ENCODE measurements at regions not wholly inside any gene's neighbourhood (a gene's known extent, or its start where the extent isn't known, plus 50 kb on each side); places are given as distances from the start of the nearest gene placed in this dataset.

- Mint-ChIP-seq H3K36me3 (no peaks in the 10 kb centered on the region), H3K9me3 (peaks cover 9% of the 10 kb centered on the region), H3K27ac (no peak overlapping the region), H3K4me1 (no peaks in the 10 kb centered on the region), H3K4me3 (no peak overlapping the region)
- ATAC-seq: no peak
- no peak for DNase-seq (ENCODE audit: low spot score in 2 of 2)
Observed at GRCh38 chr10:84770824-84771223, 442.4 kb downstream of the CCSER2 start.

- no peaks in the 10 kb centered on the region for H3K9me3 Mint-ChIP-seq
Observed at GRCh38 chr10:84783386-84783785, 455.0 kb downstream of the CCSER2 start.

DNA sequence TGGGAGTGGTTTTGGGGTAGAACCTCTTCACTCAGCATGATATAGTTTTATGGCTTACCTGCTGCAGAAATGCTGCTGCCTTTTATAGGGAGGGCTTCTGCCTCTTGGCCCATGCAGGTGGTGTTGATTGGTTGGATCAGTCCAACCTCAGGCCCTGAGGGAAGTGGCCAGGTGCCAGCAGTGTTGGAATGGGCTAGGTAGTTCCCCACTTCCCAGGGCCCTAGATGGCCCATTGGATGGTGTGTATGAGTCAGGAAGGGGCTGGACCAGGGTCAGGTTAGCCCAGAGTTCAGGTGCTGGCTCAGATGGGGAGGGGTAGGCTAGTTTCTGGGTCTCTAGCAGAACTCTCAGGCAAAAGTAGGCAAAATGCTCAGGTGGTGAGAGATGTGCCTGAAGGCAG lies 455.5 kb downstream of the CCSER2 start:
- H3K36me3 Mint-ChIP-seq: no peaks in the 10 kb centered on the region
- peak; percentile 31 for ATAC-seq

More at GRCh38 chr10:84783386-84783785, 455.0 kb downstream of the CCSER2 start:
- H3K4me1 Mint-ChIP-seq: no peaks in the 10 kb centered on the region
- DNase-seq (ENCODE audit: low spot score in 2 of 2): no peak
- H3K4me3 Mint-ChIP-seq: no peak overlapping the region
- H3K36me3 Mint-ChIP-seq: no peaks in the 10 kb centered on the region
- peak; percentile 32 for ATAC-seq
- no peak overlapping the region for H3K27ac Mint-ChIP-seq

DNA sequence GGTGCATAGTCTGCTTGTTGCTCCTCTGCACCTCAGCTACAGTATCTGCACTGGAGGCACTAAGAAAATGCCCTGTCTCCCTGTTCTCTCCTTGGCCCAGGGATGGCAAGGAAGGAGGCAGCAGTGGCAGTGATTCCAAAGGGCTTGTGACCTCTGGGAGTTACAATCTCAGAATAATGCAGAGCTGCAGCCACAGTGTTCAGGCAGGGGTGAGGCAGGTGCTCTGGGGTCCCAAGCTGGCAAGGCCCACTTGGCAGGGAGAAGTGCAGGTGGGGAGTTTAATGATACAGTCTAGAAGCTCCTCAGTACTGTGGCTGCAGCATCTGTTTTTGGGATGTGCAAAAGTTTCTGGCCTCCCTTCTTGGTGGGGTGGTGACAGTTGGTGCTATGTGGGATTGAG lies 456.4 kb downstream of the CCSER2 start:
- Mint-ChIP-seq H3K4me1 (no peaks in the 10 kb centered on the region), H3K9me3 (no peaks in the 10 kb centered on the region)

More for the DNA sequence above, 455.5 kb downstream of the CCSER2 start:
- no peak overlapping the region for H3K27ac Mint-ChIP-seq
- no peaks in the 10 kb centered on the region for H3K4me1 Mint-ChIP-seq
- DNase-seq (ENCODE audit: low spot score in 2 of 2): no peak
- H3K9me3 Mint-ChIP-seq: no peaks in the 10 kb centered on the region
- H3K4me3 Mint-ChIP-seq: no peak overlapping the region

DNA sequence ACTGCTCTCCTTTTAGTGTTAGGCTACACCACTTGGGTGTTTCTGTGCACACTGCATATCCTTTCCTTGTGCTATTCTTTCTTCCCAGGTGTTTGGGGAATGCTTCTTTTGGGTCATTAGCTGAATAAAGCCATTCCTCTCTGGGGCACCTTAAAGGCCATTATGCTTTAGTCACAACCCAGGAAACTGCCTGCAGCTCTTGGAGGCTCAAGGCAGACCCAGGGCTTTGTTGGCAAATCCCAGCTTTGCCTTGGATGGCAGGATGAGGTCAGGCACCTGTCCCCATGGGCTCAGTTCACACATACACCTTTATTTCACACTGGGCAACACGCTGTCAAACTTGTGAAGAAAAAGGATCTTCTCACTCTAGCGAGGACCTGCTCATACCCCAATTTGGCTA lies 460.6 kb downstream of the CCSER2 start:
- ATAC-seq: no peak

More for the DNA sequence above, 456.4 kb downstream of the CCSER2 start:
- Mint-ChIP-seq H3K27ac (no peak overlapping the region), H3K4me3 (no peak overlapping the region), H3K36me3 (no peaks in the 10 kb centered on the region)
- ATAC-seq (no peak), DNase-seq (ENCODE audit: low spot score in 2 of 2) (no peak)

GRCh38 chr10:84798312-84798711 lies 469.9 kb downstream of the CCSER2 start:
- Mint-ChIP-seq H3K9me3 (no peaks in the 10 kb centered on the region), H3K36me3 (no peaks in the 10 kb centered on the region), H3K27ac (no peak overlapping the region), H3K4me3 (no peak overlapping the region), H3K4me1 (no peaks in the 10 kb centered on the region)
- DNase-seq (ENCODE audit: low spot score in 2 of 2) (no peak), ATAC-seq (no peak)

More for the DNA sequence above, 460.6 kb downstream of the CCSER2 start:
- no peaks in the 10 kb centered on the region for H3K4me1 Mint-ChIP-seq
- no peak overlapping the region for H3K4me3 Mint-ChIP-seq
- no peak overlapping the region for H3K27ac Mint-ChIP-seq
- no peaks in the 10 kb centered on the region for H3K36me3 Mint-ChIP-seq
- no peak for DNase-seq (ENCODE audit: low spot score in 2 of 2)
- H3K9me3 Mint-ChIP-seq: no peaks in the 10 kb centered on the region

DNA sequence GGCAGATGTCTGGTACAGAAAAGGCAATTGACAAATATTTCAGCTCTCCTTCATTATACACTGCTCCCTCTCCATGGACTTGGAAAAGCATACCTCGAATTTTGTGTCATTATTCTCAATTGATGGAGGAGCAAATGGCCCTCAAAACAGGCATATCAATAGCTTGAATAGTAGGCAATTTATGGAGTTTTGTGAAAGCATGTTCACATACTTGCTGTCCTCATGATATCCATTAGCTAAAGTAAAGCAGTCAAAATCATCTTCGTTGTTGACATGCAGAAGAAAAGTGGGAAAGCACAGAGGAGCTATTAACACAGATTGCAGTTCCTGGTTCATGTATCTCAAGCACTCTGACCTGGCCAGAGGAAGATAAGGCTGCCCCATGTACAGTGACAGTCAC lies 472.8 kb downstream of the CCSER2 start:
- Mint-ChIP-seq H3K9me3 (no peaks in the 10 kb centered on the region), H3K4me3 (no peak overlapping the region), H3K4me1 (no peaks in the 10 kb centered on the region), H3K27ac (no peak overlapping the region), H3K36me3 (no peaks in the 10 kb centered on the region)
- DNase-seq (ENCODE audit: low spot score in 2 of 2): no peak
- no peak for ATAC-seq

DNA sequence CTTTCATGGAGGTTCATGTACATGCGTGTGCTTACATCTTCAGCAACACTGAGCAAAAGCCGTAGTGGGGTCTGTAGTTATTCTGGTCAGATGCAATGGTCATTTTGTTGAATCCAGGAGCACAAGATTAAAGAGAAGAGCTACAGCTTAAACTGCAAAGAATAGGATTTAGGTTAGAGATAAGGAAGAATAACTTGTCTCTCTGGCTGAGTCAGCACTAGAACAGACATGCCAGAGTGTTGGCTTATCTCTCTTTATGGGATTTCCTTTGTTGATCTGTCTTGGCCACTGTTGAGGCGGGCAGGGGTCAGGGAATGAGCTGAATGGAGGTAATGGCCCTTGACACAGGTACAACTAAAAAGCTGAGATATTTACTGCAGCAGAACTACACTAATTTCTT lies 473.5 kb downstream of the CCSER2 start:
- ATAC-seq: no peak
- no peaks in the 10 kb centered on the region for H3K4me1 Mint-ChIP-seq

DNA sequence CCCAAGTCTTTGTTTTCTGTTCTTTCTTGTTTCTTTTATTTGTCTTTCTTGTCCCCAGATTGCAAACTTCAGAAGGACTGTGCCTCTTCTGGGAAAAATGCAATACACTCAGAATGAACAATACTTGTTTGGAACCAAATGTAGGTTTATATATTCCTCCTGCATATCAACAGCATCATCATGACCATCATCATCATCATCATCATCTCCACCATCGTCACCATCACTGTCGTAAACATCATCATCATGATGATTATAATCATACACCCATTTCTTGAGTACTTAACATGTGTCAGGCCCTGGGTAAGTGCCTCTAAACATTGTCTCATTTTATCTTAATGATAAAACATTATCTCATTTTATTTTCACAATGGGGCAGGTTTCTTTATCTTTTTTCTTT lies 476.8 kb downstream of the CCSER2 start:
- no peak overlapping the region for H3K27ac Mint-ChIP-seq
- no peaks in the 10 kb centered on the region for H3K4me1 Mint-ChIP-seq
- no peaks in the 10 kb centered on the region for H3K36me3 Mint-ChIP-seq
- ATAC-seq (no peak), DNase-seq (ENCODE audit: low spot score in 2 of 2) (no peak)
- no peaks in the 10 kb centered on the region for H3K9me3 Mint-ChIP-seq
- no peak overlapping the region for H3K4me3 Mint-ChIP-seq

More for the DNA sequence above, 473.5 kb downstream of the CCSER2 start:
- Mint-ChIP-seq H3K4me3 (no peak overlapping the region), H3K9me3 (no peaks in the 10 kb centered on the region), H3K27ac (no peak overlapping the region), H3K36me3 (no peaks in the 10 kb centered on the region)
- no peak for DNase-seq (ENCODE audit: low spot score in 2 of 2)

- H3K36me3 Mint-ChIP-seq: no peaks in the 10 kb centered on the region
- ATAC-seq: no peak
- no peak overlapping the region for H3K4me3 Mint-ChIP-seq
- H3K4me1 Mint-ChIP-seq: no peaks in the 10 kb centered on the region
- H3K27ac Mint-ChIP-seq: no peak overlapping the region
- H3K9me3 Mint-ChIP-seq: no peaks in the 10 kb centered on the region
- DNase-seq (ENCODE audit: low spot score in 2 of 2): no peak
Observed at GRCh38 chr10:84811113-84811512, 482.7 kb downstream of the CCSER2 start.

GRCh38 chr10:84818961-84819360 lies 490.6 kb downstream of the CCSER2 start:
- Mint-ChIP-seq H3K4me3 (no peak overlapping the region), H3K4me1 (no peaks in the 10 kb centered on the region), H3K27ac (no peak overlapping the region), H3K36me3 (no peaks in the 10 kb centered on the region), H3K9me3 (peaks cover 2% of the 10 kb centered on the region)
- no peak for ATAC-seq
- no peak for DNase-seq (ENCODE audit: low spot score in 2 of 2)

- no peak overlapping the region for H3K4me3 Mint-ChIP-seq
- no peak for DNase-seq (ENCODE audit: low spot score in 2 of 2)
- H3K27ac Mint-ChIP-seq: no peak overlapping the region
- ATAC-seq: no peak
- H3K9me3 Mint-ChIP-seq: peaks cover 2% of the 10 kb centered on the region
- no peaks in the 10 kb centered on the region for H3K36me3 Mint-ChIP-seq
- H3K4me1 Mint-ChIP-seq: no peaks in the 10 kb centered on the region
Observed at GRCh38 chr10:84820120-84820519, 491.7 kb downstream of the CCSER2 start.

GRCh38 chr10:84820596-84820995 lies 492.2 kb downstream of the CCSER2 start:
- Mint-ChIP-seq H3K4me3 (no peak overlapping the region), H3K36me3 (no peaks in the 10 kb centered on the region), H3K4me1 (no peaks in the 10 kb centered on the region), H3K27ac (no peak overlapping the region), H3K9me3 (peaks cover 2% of the 10 kb centered on the region)
- DNase-seq (ENCODE audit: low spot score in 2 of 2): no peak
- ATAC-seq: no peak

DNA sequence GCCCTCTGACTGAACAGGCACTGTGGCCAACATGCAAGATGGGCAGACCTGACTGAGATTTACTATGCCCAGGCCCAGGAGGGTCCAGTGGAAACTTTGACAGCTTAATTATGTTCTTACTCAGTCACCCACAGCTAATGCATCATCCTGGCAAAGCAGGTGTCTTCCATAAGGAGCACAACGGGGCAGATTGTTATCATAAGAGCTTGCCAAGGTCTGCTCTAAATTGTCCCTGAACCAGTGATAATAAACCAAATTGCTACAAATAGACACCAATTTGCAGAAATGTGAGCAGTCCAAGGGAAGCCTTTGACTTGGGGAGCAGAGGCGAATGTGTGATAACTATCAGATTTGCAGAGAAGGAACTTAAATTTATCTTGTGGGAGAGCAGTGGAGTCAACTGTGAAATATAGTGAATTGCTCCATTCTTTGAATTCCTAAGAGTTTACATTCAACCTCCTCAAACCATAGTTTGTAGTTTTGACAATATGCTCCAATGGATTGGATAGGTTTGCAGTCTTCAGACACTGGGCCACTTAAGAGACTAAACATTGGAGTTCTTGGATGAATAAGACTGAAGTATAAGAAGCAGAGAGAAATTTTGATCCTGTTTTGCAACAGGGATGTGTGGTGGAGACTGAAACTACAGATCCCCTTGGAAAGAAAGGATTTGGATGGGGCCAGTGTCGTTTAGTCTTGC lies 494.7 kb downstream of the CCSER2 start:
- no peak overlapping the region for H3K4me3 Mint-ChIP-seq
- H3K27ac Mint-ChIP-seq: no peak overlapping the region
- H3K4me1 Mint-ChIP-seq: no peaks in the 10 kb centered on the region
- no peaks in the 10 kb centered on the region for H3K36me3 Mint-ChIP-seq
- DNase-seq (ENCODE audit: low spot score in 2 of 2) (no peak), ATAC-seq (no peak)
- peaks cover 2% of the 10 kb centered on the region for H3K9me3 Mint-ChIP-seq

- Mint-ChIP-seq H3K9me3 (no peaks in the 10 kb centered on the region), H3K4me3 (no peak overlapping the region), H3K27ac (no peak overlapping the region), H3K36me3 (no peaks in the 10 kb centered on the region), H3K4me1 (no peaks in the 10 kb centered on the region)
- DNase-seq (ENCODE audit: low spot score in 2 of 2) (no peak), ATAC-seq (no peak)
Observed at GRCh38 chr10:84824525-84824924, 496.1 kb downstream of the CCSER2 start.

DNA sequence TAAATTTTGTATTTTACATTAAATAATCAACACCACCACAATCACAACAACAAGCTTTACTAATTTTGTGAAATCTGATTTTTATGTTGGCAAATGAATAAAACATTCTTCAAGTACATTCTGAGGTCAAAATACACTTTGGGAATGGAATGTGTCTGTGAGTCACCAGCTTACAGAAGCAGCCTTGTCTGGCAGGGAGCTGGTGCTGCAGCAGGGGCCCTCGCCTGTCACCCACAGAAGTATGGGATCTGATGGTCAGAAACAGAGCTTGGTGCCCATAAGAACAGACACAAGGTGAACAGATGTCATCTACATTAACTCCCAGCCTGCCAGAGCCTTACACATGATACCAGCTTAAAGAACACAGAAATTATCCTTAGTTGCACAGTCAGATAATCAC lies 496.9 kb downstream of the CCSER2 start:
- Mint-ChIP-seq H3K4me1 (no peaks in the 10 kb centered on the region), H3K9me3 (no peaks in the 10 kb centered on the region), H3K27ac (no peak overlapping the region), H3K36me3 (no peaks in the 10 kb centered on the region), H3K4me3 (no peak overlapping the region)
- DNase-seq (ENCODE audit: low spot score in 2 of 2) (no peak), ATAC-seq (no peak)

- no peak for ATAC-seq
- no peak overlapping the region for H3K4me3 Mint-ChIP-seq
- no peaks in the 10 kb centered on the region for H3K9me3 Mint-ChIP-seq
- no peaks in the 10 kb centered on the region for H3K4me1 Mint-ChIP-seq
- H3K27ac Mint-ChIP-seq: no peak overlapping the region
- no peak for DNase-seq (ENCODE audit: low spot score in 2 of 2)
- H3K36me3 Mint-ChIP-seq: no peaks in the 10 kb centered on the region
Observed at GRCh38 chr10:84826704-84827103, 498.3 kb downstream of the CCSER2 start.
